ENCODE measurements at regions not wholly inside any gene's neighbourhood (a gene's known extent, or its start where the extent isn't known, plus 50 kb on each side); places are given as distances from the start of the nearest gene placed in this dataset.
"Not testable (repeated sequence)": the region's sequence is repeated elsewhere in the genome, so short reads cannot be mapped to it uniquely, and the experiment has no call there.

DNA sequence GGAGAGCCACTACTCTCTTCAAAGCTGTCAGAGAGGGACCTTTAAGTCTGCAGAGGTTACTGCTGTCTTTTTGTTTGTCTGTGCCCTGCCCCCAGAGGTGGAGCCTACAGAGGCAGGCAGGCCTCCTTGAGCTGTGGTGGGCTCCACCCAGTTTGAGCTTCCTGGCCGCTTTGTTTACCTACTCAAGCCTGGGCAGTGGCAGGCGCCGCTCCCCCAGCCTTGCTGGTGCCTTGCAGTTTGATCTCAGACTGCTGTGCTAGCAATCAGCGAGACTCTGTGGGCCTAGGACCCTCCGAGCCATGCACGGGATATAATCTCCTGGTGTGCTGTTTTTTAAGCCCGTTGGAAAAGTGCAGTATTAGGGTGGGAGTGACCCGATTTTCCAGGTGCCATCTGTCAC, 550.7 kb downstream of the RPL10L start:
- H3K4me2 ChIP-seq (ENCODE audit: insufficient read depth in 1 of 2, low read depth in 2 of 2, low read length in 2 of 2); H2AK5ac ChIP-seq (ENCODE audit: low read depth, low read length); H3K4me1 ChIP-seq (replicated peaks in 1 of 4; ENCODE audit: control insufficient read depth in 3 of 4, insufficient read depth in 4 of 4, low read length in 3 of 4); H3K56ac ChIP-seq (replicated peaks; ENCODE audit: insufficient read length, low read depth, low read length); H2BK15ac ChIP-seq (ENCODE audit: low read length); H2BK5ac ChIP-seq (ENCODE audit: low read depth, low read length); H4K8ac ChIP-seq (ENCODE audit: extremely low read depth, insufficient read depth, low read length); H3K23ac ChIP-seq (ENCODE audit: insufficient read length); H3K27me3 ChIP-seq (replicated peaks in 1 of 4; ENCODE audit: control insufficient read depth in 3 of 4, extremely low read depth in 1 of 4, insufficient read depth in 3 of 4, low read length in 3 of 4); H3K18ac ChIP-seq (ENCODE audit: extremely low read depth, low read length); H3K23me2 ChIP-seq (ENCODE audit: low read depth, low read length); H3K14ac ChIP-seq (ENCODE audit: insufficient read length); H3K79me1 ChIP-seq (ENCODE audit: low read depth, low read length); FAIRE-seq; H3K79me2 ChIP-seq (ENCODE audit: control insufficient read depth in 1 of 2, insufficient read depth in 2 of 2, low read length in 2 of 2); H4K5ac ChIP-seq (ENCODE audit: insufficient read length, low read depth, low read length); H3K36me3 ChIP-seq (ENCODE audit: control insufficient read depth in 2 of 4, insufficient read depth in 4 of 4, low read length in 3 of 4); H4K91ac ChIP-seq (replicated peaks; ENCODE audit: insufficient read length, low read length); H4K20me1 ChIP-seq (replicated peaks in 1 of 2; ENCODE audit: control insufficient read depth in 1 of 2, insufficient read depth in 2 of 2, low read length in 2 of 2); H2BK20ac ChIP-seq (ENCODE audit: low read length); H2BK120ac ChIP-seq (replicated peaks; ENCODE audit: low read depth, low read length); H3K27ac ChIP-seq (ENCODE audit: low read depth, low read length); H2AFZ ChIP-seq (ENCODE audit: low read length); H3K9ac ChIP-seq (replicated peaks in 1 of 4; ENCODE audit: extremely low read depth in 1 of 4, low read depth in 3 of 4, low read length in 3 of 4); H2BK12ac ChIP-seq (ENCODE audit: low read depth, low read length); POLR2A ChIA-PET (ENCODE audit: partially characterized antibody); CTCF ChIA-PET (ENCODE audit: partially characterized antibody); DNase-seq (ENCODE audit: low read depth in 1 of 2, low spot score in 2 of 2); H3K4me3 ChIP-seq (ENCODE audit: extremely low read depth in 1 of 4, insufficient read depth in 2 of 4, low read depth in 3 of 4, low read length in 4 of 4); H3K4ac ChIP-seq (replicated peaks; ENCODE audit: insufficient read length, low read depth, low read length): not testable (repeated sequence)
- peaks cover 8 to 11% of the 10 kb centered on the region in 2 experiments; a peak in 3 of 4 replicates for H3K9me3 ChIP-seq (ENCODE audit: insufficient read depth in 2 of 2, low read depth in 1 of 2, low read length in 1 of 2)
- WGBS, 2 experiments (ENCODE audit: extremely low coverage in 1 of 2, insufficient coverage in 1 of 2, insufficient read length in 1 of 2, insufficient replicate concordance in 2 of 2, low coverage in 1 of 2, low lambda C conversion rate in 2 of 2, missing lambda C conversion rate in 1 of 2), result 97% methylated on average over 6 of the region's 8 CpGs; no CpG with 5 or more reads in 1 of the 2 experiments

All from H1 (cell line).